Left cardiac atrium (tissue), 4 donors: ENCODE measurements at regions not wholly inside any gene's neighbourhood (a gene's known extent, or its start where the extent isn't known, plus 50 kb on each side); places are given as distances from the start of the nearest gene placed in this dataset.

Source experiments
- ATAC-seq, 2 donors: fragments of 200-7000 bp; cut with Tn5 transposase; one replicate each; pipeline ENCODE4 v1.9.1; 2020; ENCODE audit warnings: mild to moderate bottlenecking in 2 of 2, moderate library complexity in 2 of 2
- DNase-seq: peaks from one replicate; pipeline ENCODE4 v3.0.0-alpha.2; 2020
- intact Hi-C, 2 donors: fragments of 100-400 bp; cut with DNase I; formaldehyde crosslinking; loops; one replicate each; pipeline versions ENCODE4 v1.14.1 to v1.15.1; 2022 to 2023
- donor health status: DM: no; HTN: yes; CAD: no.
- donor health status: DM: no; HTN: yes; CAD: no; lungs with severe emphysema.
- donor health status: DM: yes; HTN: yes; CAD: no.
- donor health status: Dilated cardiomyopathy.

- DNase-seq = no peak
- intact Hi-C loops = no loop called here
- no peak for ATAC-seq
Measured at GRCh38 chr2:145682546-145683157, 1162.7 kb upstream of the ZEB2 start.

- ATAC-seq (no peak), DNase-seq (no peak)
- intact Hi-C loops = no loop called here
Measured at GRCh38 chr2:145680276-145680675, 1160.4 kb upstream of the ZEB2 start.

- ATAC-seq (no peak), DNase-seq (no peak)
- intact Hi-C loops = no loop called here
Measured at GRCh38 chr2:145677371-145677770, 1157.5 kb upstream of the ZEB2 start.

GRCh38 chr2:145674705-145675104 is 1154.8 kb upstream of the ZEB2 start:
- intact Hi-C loops = no loop called here

GRCh38 chr2:145669301-145669700 is 1149.4 kb upstream of the ZEB2 start:
- ATAC-seq (no peak), DNase-seq (no peak)
- intact Hi-C loops = no loop called here

More at GRCh38 chr2:145674705-145675104, 1154.8 kb upstream of the ZEB2 start:
- no peak for ATAC-seq
- DNase-seq = no peak

- ATAC-seq = no peak
- intact Hi-C loops = no loop called here
- no peak for DNase-seq
Measured at GRCh38 chr2:145666552-145666951, 1146.6 kb upstream of the ZEB2 start.

DNA sequence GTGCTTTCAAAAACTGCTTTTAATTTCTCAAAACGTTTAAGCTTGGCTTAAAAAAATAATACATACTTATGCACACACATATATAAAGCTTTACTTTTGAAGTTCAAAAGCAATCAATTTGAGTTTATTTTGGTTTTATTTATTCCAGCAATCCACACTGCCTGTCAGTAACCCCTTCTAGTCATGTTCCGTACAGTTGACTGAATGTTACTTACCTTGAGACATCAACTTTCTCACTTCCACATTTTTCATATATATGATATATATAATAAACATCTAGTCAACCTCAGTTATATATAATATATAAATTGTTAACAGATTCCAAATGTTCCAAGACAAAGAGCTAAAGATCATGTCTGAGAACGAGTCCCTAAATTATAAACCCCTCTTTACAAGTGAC is 1137.3 kb upstream of the ZEB2 start:
- ATAC-seq (no peak), DNase-seq (no peak)
- intact Hi-C loops = no loop called here

- intact Hi-C loops = no loop called here
- ATAC-seq = no peak
- no peak for DNase-seq
Measured at GRCh38 chr2:145655165-145655765, 1135.3 kb upstream of the ZEB2 start.

DNA sequence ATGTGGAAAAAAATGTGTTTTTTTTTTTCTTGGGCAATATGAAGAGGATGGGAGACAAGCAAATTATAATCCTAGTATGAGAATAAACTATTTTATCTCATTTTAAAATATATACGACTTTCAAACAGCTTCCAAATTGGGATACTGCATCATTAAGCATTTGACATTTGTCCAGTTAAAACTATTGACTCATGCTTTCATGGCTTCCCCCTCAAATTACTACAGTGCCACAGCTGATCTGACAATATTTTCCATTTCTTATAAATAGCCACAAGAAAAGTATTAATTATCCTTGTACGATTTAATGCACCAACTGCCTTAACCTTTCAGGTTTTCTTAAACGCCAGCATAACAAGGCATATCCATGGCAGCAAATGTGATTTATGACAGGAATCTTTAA is 1134.8 kb upstream of the ZEB2 start:
- intact Hi-C loops = no loop called here
- DNase-seq (no peak), ATAC-seq (no peak)

- intact Hi-C loops = no loop called here
- ATAC-seq (no peak), DNase-seq (no peak)
Measured at GRCh38 chr2:145654156-145654555, 1134.2 kb upstream of the ZEB2 start.

DNA sequence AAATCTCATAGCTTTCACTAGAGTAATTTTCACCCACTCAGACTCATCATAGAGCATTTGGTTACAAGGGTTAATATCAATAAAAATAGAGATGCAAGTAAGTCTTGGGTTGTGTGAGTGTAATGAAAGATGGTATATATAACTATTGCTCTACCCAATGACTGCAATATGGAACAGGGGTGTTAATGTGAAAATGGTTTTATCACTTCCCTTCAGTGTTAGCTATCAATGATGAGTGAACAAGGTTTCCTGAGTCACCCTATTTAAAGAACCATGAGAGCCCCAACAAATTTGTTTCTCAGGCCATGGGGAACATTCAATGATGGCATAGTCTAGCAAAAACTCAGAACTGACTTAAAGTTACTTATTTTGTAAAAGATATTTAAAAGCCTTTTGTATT is 1133.6 kb upstream of the ZEB2 start:
- intact Hi-C loops = no loop called here
- no peak for DNase-seq
- ATAC-seq = no peak

DNA sequence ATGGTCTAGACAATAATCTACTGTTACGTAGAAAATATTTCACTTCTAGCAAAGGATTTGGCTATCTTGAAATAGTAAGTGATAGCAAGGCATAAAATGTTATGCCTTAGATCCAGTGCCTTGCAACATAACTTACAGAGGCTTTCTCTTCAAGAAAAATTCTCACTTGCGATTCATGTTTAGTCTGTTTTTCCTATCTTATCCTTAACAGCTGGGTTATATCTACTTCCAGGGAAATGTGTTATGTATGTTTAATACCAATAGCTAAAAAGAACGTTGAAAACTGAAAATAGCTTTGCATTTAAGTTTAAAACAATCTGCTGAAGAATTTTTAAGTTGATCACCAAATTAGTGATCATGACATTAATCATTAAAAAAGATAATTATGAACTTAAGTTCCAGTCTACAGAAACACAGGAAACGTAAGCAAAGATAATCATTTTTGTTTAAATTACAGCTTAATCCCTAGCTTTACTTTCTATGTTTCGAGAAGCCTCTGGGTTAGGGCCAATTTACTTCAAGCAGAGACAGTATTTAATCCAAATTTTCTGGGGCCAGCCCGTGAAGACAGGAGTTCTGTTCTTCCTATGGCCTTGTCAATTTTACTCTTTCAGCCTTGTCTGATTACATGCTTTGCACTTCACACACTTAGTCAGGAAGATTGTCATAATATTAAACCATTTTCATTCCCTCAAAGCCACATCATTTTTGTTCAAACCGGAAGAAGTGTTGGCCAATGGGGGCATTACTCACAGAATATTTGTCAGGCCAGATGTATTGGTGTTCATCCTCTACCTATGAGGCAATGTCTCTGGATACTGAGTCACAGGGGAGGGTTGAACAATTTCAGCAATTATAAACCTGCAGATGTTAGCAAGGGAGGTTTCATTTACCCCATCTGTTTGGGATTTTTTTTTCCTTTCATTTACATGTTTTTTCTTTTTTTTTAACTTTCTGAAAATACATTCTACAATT is 1132.9 kb upstream of the ZEB2 start:
- DNase-seq (no peak), ATAC-seq (peak in 1 of 2 donors; percentile 76)
- intact Hi-C loops = no loop called here

DNA sequence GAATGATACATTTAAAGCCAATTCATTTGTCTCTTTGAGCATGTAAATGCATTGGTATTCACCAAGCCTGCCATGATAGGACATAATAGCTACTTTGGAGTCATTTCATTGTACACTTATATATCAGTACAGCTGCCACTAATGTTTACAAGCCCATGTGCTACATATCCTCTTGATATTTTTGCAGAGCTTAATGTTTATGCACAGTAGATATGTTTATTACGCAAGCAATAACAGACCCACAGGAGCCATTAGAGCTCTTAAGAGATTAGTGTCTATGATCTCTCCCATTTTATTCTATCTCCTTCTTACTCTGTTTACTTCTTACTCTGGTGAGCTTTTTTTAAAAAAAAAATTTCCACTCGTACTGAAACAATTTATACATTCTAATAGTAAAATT is 1132.1 kb upstream of the ZEB2 start:
- DNase-seq (no peak), ATAC-seq (no peak)
- intact Hi-C loops = no loop called here

DNA sequence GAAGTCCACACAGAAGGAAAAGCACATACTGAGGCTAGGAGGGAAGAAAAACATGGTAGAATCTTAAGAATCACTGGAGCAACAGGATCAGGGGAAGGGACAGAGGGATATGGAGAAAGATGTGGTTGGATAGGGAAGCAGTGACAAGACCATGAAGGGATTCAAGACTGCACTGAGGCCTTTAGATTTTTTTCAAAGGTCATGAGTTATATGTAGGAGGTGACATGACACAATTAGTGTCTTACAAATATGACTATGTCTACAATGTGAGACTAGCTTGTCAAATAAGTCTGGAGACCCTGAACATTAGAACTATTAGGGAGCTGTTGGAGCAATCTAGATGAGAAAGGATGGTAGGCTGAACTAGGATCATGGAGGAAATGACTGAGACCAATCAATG is 1130.3 kb upstream of the ZEB2 start:
- no peak for DNase-seq
- ATAC-seq = no peak
- intact Hi-C loops = no loop called here

GRCh38 chr2:145649061-145649460 is 1129.1 kb upstream of the ZEB2 start:
- ATAC-seq = no peak
- intact Hi-C loops = no loop called here
- no peak for DNase-seq

- intact Hi-C loops = no loop called here
- DNase-seq (no peak), ATAC-seq (no peak)
Measured at GRCh38 chr2:145644820-145645302, 1124.9 kb upstream of the ZEB2 start.

- intact Hi-C loops = no loop called here
- ATAC-seq (no peak), DNase-seq (no peak)
Measured at GRCh38 chr2:145638675-145639074, 1118.8 kb upstream of the ZEB2 start.

DNA sequence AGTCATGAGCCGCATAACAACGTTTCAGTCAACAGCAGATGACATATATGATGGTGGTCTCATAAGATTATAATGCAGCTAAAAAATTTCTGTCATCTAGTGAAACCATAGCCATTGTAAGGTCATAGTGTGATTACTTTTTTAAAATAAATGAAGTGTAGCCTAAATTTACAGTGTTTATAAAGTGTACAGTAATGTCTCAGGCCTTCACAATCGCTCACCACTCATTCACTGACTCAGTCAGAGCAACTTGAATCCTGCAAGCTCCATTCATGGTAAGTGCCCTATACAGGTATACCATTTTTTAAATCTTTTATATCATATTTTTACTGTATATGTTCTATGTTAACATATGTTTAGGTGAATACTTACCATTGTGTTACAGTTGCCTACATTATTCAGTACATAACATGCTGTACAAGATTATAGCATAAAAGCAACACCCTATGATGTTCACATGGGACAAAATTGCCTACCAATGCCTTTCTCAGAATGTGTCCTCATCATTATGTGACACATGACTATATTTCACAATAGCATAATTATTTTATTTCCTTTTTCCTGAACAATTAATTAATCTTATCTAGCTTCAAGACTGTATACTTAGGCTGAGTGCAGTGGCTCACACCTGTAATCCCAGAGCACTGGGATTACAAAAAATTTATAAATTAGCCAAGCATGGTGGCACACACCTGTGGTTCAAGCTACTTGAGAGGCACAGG is 1115.9 kb upstream of the ZEB2 start:
- intact Hi-C loops = no loop called here
- no peak for ATAC-seq
- no peak for DNase-seq

DNA sequence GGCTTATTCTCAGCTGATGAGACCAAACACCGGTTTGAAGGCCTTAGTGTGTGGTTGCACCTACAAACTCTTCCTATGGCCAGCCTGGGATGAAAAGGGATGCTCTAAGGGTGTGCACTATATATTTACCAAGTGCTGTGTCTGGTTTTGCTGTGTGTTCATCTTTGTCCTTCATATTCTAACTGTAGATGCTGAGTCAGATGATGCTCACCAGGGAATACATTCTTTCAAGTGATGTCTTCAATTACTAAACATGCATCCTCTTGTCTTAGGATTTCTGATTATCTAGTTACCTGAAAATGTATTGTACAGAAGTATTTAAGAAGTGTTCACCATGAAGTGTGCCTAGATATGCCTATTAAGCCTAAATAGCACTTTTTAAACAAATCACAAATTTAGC is 1111.6 kb upstream of the ZEB2 start:
- intact Hi-C loops = no loop called here
- DNase-seq (no peak), ATAC-seq (no peak)

- DNase-seq = no peak
- ATAC-seq = no peak
- intact Hi-C loops = no loop called here
Measured at GRCh38 chr2:145626301-145626700, 1106.4 kb upstream of the ZEB2 start.
